Fibroblast of the aortic adventitia (primary cell): ENCODE measurements at regions not wholly inside any gene's neighbourhood (a gene's known extent, or its start where the extent isn't known, plus 50 kb on each side); places are given as distances from the start of the nearest gene placed in this dataset.
A peak's percentile ranks its signal among the peaks of the same experiment; 100 is the strongest.

Source experiments
- DNase-seq: peaks from one replicate; pipeline ENCODE4 v3.0.0-alpha.2; 2010; ENCODE audit warnings: low read depth
- H3K4me3 ChIP-seq: 2 replicates; pipeline ENCODE4 v1.5.1; 2011; ENCODE audit warnings: low read depth, mild to moderate bottlenecking, control low read depth, low read length, moderate library complexity
- TF ChIP-seq, protein P1 (sequence below): IDR thresholded peaks from 2 replicates; pipeline ENCODE4 v1.5.1; 2011; ENCODE audit warnings: mild to moderate bottlenecking, low read length, control low read depth, inconsistent platforms; ENCODE audit not compliant: insufficient read depth

DNA sequence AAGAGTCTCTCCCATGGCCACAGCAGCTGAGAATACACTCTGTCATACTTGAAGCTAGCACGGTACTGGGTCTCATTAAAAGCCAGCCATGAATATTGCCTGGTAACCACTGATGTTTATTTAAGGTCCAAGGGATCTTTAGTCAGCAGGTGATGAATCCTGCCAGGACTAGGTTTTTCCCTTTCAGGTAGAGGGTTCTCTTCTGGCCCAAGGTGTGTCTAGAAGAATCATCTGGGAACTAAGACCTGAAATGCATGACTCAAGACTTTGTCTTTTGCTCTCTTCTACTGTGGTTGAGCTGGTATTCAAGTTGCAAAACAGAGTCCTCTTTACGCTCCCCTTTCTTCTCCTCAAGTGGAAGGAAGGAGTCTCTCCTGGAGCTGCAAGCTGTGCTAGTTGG, 400.5 kb upstream of the FSIP2 start:
- TF ChIP-seq, protein P1, sequence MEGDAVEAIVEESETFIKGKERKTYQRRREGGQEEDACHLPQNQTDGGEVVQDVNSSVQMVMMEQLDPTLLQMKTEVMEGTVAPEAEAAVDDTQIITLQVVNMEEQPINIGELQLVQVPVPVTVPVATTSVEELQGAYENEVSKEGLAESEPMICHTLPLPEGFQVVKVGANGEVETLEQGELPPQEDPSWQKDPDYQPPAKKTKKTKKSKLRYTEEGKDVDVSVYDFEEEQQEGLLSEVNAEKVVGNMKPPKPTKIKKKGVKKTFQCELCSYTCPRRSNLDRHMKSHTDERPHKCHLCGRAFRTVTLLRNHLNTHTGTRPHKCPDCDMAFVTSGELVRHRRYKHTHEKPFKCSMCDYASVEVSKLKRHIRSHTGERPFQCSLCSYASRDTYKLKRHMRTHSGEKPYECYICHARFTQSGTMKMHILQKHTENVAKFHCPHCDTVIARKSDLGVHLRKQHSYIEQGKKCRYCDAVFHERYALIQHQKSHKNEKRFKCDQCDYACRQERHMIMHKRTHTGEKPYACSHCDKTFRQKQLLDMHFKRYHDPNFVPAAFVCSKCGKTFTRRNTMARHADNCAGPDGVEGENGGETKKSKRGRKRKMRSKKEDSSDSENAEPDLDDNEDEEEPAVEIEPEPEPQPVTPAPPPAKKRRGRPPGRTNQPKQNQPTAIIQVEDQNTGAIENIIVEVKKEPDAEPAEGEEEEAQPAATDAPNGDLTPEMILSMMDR, result no peak
- DNase-seq, result no peak
- H3K4me3 ChIP-seq, result no peak overlapping the region

DNA sequence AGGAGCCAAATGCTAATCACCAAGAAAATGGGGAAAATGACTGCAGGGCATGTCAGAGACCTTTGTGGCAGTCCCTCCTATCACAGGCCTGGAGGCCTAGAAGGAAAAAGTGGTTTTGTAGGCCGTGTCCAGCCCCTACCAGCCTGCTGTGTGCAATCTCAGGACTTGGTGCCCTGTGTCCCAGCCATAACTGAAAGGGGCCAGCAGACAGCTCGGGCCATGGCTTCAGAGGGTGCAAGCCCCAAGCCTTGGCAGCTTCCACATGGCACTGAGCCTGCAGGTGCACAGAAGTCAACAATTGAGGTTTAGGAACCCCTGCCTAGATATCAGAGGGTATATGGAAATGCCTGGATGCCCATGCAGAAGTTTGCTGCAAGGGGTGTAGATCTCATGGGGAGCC, 391.2 kb upstream of the FSIP2 start:
- DNase-seq, result no peak
- TF ChIP-seq, protein P1, result no peak
- no peak overlapping the region for H3K4me3 ChIP-seq

DNA sequence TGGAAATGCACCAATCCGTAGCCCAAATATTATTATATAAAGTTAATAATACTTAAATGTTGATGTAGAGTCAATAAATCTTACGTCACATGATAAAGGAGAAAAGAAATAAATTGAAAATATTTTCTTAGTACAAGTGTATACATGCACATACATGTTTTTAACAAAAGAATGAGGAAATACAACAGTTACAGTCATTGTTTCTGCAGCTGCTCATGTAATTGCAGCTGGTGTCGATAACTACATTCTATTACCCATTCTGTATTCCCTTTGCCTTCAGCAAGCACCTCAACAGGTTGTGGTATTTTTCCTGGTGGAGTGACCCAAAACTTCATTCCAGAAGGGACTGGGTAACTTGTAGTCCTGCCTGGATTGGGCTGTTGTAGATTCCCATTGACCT, 377.8 kb upstream of the FSIP2 start:
- DNase-seq, result no peak
- H3K4me3 ChIP-seq, result no peak overlapping the region
- TF ChIP-seq, protein P1, result no peak

DNA sequence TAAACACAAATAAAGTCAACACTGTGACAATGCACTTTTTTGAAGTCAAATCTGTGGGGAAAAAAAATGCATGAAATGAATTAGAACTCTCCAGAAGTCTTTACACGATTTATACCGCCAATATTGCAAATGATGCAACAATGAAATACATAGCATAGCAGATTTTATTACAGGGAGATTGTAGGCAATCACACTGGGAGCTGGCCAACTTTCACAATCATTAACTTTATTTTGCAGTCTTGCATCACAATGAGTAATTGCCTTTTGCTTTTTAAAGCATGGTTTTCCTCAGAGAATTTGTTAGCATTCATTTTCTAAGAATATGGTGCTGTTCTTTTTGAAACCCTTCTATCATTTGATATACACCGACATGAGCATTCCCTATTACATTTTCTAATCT, 366.4 kb upstream of the FSIP2 start:
- H3K4me3 ChIP-seq, result no peak overlapping the region
- DNase-seq, result peak; percentile 24
- TF ChIP-seq, protein P1, result no peak

DNA sequence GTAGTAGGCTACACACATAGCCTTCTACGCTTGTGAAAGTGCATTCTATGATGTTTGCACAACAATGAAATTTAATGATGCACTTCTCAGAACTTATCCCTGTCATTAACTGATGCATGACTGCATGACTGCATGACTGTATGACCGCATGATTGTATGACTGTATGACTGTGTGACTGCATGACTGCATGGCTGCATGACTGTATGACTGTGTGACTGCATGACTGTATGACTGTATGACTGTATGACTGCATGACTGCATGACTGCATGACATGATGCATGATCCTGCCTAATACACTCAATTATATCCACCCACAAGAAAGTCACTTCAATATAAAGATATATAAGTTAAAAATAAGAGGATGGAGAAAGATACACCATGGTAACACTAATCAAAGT, 365.4 kb upstream of the FSIP2 start:
- no peak for DNase-seq
- TF ChIP-seq, protein P1, result no peak
- H3K4me3 ChIP-seq, result no peak overlapping the region

DNA sequence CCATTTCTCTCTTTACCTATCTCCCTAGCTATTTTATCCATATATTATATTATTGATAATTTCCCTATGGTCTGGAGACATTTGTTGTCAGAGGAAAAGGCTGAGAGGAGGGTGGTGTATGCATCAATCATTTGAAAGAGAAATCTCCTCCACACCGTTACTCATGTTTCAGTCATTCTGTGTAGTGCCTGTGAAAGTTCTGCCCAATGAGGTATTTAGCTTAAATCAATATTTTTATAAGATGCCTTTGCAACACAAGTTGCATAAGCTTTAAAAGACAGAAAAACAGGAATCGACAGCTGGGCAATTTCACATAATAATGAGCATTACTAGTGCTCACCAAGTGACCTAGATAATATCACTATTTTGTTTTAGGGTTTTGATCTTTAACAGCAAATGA, 363.7 kb upstream of the FSIP2 start:
- DNase-seq, result no peak
- no peak overlapping the region for H3K4me3 ChIP-seq
- TF ChIP-seq, protein P1, result no peak

DNA sequence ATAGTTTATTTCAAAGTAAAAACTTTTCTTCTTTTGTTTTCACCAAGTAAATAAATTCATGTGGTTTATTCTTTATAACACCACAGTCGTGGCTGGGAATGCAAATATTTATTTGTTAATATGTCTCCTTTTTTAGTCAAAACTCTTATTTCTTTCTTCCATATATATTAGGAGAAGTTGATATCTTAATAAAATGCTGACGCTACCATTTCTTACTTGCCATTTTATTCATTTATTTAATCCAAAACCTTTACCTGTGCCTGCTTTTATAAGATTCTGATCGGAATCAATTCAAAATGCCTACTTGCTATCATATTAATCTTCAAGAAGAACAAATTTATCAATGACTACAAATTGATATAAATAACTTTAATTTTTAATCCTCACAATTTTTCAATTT, 362.9 kb upstream of the FSIP2 start:
- DNase-seq, result no peak
- TF ChIP-seq, protein P1, result no peak
- no peak overlapping the region for H3K4me3 ChIP-seq
